Posterior vena cava (tissue), 2 donors: ENCODE measurements at regions not wholly inside any gene's neighbourhood (a gene's known extent, or its start where the extent isn't known, plus 50 kb on each side); places are given as distances from the start of the nearest gene placed in this dataset.
"Not testable (repeated sequence)": the region's sequence is repeated elsewhere in the genome, so short reads cannot be mapped to it uniquely, and the experiment has no call there.

Experiments
- DNase-seq: peaks from one replicate; pipeline ENCODE4 v3.0.0-alpha.2; 2020; ENCODE audit warnings: low spot score
- intact Hi-C, 2 donors: fragments of 100-400 bp; cut with DNase I; formaldehyde crosslinking; loops; one replicate each; pipeline versions ENCODE4 v1.14.1 to v1.14.2; 2022 to 2023
- donor health status: DM: yes; HTN: yes; CAD: no.
- donor health status: DM: yes; HTN: yes; CAD: no.

DNA sequence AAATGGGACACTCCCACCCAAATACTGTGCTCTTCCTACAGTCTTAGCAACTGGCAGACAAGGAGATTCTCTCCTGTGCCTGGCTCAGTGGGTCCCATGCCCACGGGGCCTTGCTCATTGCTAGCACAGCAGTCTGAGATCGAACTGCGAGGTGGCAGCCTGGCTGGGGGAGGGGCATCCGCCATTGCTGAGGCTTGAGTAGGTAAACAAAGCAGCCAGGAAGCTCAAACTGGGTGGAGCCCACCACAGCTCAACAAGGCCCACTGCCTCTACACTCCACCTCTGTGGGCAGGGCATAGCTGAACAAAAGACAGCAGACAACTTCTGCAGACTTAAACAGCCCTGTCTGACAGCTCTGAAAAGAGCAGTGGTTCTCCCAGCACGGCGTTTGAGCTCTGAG, 174.8 kb downstream of the COL12A1 start:
- DNase-seq, result peak; percentile 71
- intact Hi-C loops, result not testable (repeated sequence)

DNA sequence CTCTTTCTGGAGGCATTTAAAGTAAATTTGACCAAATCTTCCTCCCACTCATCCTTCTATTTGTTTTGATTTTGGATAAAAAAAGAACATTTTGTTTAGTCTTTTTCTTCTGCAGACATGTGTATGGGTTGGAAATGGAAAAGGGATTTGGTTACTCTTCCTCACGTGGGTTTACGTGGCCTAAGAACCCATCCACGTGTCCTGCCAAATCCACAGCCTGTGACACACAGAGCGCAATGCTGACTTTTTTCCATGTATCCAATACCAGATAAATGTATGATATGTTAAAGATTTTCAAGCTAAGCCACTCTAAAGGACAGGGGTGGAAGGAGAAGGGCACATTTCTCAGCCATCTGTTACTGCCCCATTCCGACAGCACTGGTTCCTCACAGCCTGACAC, 176.5 kb downstream of the COL12A1 start:
- no peak for DNase-seq
- intact Hi-C loops, result no loop called here

DNA sequence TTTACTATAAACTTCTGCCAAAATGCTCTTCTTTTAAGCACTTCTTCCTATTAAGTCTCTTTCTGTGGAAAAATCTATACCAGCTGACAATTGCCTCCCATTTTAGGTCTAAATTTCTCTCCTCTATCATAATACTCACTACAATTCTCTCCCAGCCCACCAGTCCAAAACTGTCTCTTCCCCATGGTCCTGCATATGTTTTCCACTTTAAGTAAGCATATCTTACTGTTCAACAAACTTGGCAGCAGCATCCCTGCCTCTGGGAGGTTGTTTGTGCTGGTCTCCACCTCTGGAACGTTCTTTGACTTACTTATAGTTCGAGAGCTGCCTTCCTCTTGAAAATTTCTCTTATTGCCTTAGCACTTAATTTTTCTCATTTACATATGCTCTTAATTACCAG, 180.5 kb downstream of the COL12A1 start:
- intact Hi-C loops, result no loop called here
- DNase-seq, result no peak

DNA sequence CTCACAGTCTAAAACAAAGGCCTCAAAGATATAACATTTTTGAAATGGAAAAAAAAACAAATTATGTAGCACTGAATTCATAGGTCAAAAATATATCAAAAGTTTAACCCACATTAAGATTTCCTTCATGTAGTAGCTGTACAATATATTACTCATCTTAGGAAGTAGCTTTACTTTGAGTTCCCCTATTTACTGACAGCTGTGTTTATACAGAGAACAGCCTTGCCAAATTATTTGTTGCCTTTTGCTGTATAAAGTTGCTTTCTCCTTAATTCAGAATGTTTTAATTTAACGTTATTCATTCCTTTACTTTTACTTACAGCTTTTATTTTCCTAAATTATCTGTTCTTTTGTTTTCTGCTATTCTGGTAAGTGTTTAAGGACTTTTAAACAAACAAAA, 181.0 kb downstream of the COL12A1 start:
- DNase-seq, result no peak
- intact Hi-C loops, result no loop called here

DNA sequence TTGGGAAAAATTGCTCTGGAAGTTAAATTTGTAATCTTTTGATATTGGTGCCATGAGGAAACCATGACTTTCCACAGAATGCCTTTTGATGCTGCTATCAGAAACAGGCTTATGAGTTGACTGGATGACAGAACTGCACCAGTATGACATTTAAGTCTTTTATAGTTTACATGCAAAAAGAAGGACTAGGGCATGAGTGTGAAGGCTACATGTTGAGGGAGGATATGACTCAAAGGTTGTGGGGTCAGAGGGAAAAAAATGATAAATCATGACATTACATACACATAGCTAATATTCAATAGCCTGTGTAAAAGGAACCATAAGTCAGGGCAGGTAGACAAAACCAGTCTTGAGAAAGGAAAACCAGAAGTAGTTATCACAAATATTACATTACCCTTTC, 182.2 kb downstream of the COL12A1 start:
- intact Hi-C loops, result no loop called here
- DNase-seq, result no peak

DNA sequence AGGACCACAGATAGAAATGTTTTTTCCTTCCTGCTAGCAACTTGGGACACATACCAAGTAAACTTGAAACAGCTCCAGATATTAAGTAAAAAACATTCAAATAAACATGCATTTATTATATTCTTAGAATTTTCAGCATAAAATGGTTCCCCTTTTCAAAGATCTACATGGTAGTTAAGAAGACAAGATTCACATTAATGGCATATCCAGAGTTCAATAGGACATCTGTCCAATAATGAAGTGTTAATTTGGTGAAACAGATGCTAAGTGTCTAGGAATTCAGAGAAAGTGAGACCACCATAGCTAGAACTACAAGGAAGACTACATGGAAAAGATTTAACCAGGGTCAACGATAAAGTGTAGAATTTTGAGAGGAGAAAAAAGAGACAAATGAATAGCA, 184.9 kb downstream of the COL12A1 start:
- intact Hi-C loops, result no loop called here

DNA sequence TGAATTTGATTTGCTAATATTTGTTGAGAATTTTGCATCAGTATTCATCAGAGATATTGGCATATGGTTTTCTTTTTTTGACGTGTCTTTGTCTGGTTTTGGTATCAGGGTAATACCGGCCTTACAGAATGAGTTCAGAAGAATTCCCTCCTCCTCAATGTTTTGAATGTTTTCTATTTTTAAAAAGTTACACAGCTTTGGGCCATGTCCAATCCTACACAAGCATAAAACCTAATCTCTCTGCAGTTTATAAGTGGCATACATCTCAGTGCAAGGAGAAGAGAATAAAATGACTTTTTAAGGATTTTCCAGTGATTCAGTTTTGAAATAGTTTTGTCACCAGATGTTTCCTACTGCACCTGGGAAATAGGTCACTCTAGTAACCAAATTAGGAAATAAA, 185.5 kb downstream of the COL12A1 start:
- intact Hi-C loops, result no loop called here
- no peak for DNase-seq

More for the DNA sequence above, 184.9 kb downstream of the COL12A1 start:
- no peak for DNase-seq

DNA sequence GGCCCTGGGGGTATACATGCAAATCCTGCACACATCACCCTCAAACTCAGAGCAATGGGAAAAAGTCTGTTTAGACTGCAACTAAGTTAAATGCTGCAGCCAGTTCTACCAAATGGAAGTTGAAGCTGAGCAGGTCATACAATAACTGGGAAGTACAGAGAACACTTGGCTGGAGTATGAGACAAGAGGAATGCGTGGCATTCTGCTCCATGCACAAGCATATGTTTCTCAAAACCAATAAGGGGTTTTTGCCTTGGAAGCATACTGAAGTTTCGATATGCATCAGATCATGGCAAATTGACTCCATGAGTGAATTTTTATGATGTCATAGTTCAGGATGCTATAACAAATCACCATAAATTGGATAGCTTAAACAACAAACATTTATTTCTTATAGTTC, 193.8 kb downstream of the COL12A1 start:
- intact Hi-C loops, result no loop called here
- no peak for DNase-seq

DNA sequence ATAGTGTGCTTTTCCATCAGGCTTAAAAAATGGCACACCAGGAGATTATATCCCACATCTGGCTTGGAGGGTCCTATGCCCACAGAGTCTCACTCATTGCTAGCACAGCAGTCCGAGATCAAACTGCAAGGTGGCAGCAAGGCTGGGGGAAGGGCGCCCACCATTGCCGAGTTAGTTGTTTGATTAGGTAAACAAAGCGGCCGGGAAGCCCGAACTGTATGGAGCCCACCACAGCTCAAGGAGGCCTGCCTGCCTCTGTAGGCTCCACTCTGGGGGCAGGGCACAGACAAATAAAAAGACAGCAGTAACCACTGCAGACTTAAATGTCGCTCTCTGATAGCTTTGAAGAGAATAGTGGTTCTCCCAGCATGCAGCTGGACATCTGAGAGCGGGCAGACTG, 201.9 kb downstream of the COL12A1 start:
- intact Hi-C loops, DNase-seq: not testable (repeated sequence)

DNA sequence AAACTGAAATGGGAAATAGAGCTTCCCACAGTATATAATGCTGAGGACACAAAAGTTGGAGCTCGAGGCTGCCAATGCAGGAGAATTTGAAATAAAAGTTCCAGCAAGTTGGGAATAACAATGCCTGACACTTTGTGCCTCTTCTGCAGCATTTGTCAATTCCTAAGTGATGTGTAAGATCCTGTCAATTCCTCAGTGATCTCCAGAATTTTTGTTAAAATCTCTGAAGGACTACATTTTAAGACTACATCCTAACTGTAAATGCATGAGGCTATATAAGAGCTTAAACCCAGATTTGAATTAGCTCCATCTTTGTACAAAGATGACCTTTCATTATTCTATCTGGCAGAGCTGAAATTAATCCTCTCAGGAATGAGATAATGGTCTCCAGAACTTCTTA, 208.2 kb downstream of the COL12A1 start:
- DNase-seq, result no peak
- intact Hi-C loops, result no loop called here

DNA sequence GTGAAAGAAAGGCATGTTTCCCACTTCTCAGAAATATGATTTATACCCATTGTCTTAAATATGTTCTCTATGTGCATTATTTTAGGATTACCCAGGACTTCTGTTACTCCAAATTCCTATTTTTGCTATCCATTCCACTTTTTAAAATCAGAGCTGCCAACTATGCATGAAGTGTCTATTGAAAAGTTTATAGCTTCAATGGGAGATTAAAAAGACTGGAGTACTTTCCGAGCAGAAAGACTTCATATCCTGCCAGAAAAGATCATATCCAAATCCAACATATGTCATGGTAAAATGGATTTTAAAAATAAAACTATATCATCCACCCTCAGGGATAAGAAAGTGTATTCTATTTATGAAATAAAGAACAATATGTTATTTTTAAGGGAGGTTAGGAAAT, 212.7 kb downstream of the COL12A1 start:
- intact Hi-C loops, result no loop called here
- DNase-seq, result no peak

DNA sequence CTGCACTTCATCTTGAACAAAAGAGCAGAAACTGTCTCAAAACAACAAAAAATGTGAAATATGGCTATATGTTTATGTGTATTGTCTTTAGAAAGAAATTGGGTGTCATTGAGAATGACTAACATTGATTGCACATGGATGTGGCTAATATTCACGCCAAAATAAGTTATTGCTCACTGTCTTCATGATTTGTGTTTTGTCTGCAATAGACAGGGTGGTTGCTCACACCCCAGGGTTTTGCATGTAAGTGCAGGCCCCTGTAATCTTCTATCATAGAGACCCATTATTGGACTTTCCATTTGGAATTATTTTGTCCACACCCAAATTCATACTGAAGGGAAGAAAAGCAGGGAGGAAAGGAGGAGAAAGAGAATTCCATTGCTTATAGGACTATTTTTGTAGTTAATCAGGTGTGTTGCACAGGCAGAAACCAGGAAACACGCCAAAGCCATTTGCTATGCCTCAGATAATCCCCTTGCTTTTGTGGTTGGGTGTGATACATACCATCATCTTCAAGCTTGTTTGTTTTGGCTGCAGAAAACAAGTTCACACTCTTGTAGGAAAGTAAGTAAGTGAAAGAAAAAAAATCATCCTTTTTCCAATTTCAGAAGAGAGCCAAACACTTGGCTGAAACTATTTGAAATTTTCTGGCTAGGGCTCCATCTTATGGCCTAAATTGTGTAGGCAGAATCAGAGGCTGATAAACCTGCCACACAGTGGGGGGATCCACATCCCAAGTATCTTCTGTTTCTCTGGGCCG, 214.1 kb downstream of the COL12A1 start:
- DNase-seq, result no peak
- intact Hi-C loops, result no loop called here

DNA sequence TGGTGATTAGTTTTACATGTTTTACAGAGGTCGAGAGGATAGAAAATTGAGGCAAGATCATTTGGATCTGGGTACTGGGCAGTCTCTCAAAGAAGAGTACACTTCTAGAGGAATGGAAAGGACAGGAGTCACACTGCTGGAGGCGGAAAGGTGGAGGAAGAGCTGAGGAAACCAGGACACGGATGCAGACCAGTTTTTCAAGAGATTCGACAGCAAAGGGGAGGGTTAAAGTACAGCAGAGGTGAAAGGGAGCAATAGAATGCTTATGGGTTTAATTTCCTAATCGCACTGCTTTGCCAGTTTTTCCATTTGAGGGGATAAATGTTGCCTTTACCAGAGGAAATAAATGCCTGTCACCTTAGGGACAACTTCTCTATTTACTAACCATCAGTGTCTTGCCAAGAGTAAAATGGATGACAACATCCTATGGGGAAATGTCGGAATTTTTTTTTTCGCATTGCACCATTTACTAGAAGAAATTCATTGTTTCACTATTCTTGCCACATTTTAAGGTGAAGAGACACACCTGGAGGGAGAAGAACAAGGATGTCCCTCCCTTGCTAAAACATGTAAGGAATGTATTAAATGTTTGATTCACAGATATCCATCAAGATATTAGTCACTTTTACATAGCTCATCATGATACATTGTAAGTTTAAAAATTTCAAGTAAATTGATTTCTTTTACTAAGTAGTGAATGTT, 226.6 kb downstream of the COL12A1 start:
- intact Hi-C loops, result no loop called here
- no peak for DNase-seq

DNA sequence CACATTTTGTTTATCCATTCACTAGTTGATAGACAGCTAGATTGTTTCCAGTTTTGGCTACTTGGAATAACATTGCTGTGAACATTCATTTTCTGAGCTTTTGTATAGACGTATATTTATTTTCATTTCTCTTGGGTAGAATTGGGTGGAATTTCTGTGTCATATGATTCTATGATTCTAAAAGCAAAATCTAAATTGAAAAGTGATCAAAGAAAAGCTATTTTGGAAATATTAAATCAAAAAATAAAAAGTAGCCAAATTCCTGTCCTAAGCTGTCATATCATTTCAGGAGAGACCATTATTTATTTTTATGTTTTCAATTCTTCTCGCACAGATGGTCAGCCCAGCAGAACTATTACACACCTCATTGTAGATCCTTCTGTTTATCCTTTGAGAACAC, 229.2 kb downstream of the COL12A1 start:
- no peak for DNase-seq
- intact Hi-C loops, result no loop called here

DNA sequence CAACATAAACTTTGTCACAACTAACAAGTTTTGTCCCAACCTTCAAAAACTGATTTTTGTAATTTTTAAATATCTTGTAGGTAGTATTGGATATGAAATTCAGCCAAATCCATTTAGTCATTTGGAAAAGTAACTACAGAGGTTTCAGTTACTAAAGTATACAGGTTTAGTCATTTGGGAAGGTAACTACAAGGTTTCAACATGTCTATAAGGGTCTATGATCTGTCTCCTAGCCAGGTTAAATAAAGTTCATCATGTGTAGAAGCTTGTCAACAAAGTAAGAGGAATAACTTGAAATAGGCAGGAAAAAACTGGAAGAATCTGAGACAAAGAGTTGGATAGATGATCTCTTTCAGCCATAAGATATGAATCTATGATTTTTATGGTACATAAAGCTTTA, 229.8 kb downstream of the COL12A1 start:
- DNase-seq, result no peak
- intact Hi-C loops, result no loop called here

DNA sequence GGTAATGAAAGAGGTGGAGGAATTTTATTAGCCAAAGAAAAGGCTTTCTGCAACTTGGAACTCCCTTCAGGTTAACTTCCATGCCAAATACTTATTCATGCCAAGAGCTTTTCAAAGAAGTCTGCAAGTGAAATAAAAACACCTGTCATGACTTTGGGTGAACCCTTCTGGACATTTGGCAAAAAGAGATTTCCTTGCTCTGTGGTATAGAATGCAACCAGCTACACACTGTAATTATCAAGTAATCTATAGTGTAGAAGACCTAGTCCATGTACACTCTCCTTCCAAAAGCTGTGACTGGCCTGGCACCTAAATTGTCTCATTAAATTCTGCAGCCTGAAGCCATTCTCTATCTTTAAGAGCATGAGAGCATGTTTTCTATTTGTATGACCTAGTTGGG, 232.3 kb downstream of the COL12A1 start:
- DNase-seq, result no peak
- intact Hi-C loops, result no loop called here

DNA sequence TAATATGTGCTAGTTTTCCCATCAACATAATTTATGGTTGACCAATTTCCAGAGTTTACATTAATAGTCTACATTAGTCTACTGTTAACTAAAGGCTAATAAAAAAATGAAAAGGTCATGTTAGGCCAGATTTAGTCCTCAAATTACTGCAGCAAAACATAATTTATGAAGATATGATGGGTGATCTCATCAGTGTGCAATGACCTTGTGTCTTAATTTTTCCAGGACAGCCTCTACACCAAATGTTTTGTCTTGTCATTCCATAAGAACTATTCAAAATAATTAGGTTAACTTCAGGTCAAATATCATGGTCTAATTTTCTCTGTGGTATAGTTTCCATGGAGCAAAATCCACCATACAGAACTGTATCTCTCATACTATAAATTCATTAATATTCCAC, 234.2 kb downstream of the COL12A1 start:
- no peak for DNase-seq

DNA sequence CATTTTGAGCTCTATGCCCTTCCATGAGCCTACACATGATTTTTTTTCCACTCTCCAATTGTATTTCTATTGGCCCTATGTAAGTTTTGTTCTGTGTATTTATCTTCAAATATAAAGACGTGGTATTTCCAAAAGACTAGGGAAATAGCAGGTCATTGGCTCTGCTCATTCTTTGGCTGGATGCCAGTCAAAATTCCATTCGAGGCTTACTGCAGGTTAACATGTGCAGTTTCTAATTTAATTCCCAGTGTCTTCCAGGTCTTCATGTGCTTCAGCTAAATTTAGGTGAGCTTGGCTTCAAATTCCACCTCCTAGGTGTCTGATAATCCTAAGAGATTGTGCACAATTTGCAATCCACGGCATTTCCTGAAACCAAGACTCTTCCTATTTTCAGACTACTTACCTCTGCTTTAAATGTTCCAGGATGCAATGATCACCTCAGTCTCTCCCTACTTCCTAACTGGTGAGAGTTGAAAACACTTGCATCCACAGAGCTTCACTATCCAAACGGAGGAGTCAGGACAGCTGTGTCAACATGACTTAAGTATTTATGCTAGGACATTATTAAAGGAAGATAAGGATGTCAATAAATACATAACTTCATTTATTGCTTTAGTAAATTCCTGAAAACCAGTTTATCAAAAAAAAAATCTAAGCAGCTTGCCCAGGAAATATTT, 236.1 kb downstream of the COL12A1 start:
- DNase-seq, result no peak
- intact Hi-C loops, result no loop called here

More for the DNA sequence above, 234.2 kb downstream of the COL12A1 start:
- intact Hi-C loops, result no loop called here

DNA sequence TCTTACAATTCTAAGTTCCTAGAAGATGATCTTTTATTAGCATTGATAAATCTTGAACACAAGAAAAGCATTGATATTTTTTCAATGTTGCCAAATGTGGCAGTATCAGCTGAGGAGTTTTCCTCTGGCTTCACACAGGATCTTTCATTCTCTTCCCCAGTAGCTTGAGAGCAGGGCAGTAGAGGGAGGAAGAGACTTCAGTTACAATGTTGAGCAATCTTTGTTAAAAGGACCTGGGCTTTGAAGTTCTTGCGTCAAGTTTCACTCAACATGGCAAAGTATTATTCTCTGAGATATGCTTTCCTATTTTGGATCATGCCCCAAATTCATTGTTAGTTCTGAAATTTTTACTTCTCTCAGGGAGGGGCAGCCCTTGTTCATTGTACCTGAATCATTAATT, 238.0 kb downstream of the COL12A1 start:
- intact Hi-C loops, result no loop called here
- no peak for DNase-seq

DNA sequence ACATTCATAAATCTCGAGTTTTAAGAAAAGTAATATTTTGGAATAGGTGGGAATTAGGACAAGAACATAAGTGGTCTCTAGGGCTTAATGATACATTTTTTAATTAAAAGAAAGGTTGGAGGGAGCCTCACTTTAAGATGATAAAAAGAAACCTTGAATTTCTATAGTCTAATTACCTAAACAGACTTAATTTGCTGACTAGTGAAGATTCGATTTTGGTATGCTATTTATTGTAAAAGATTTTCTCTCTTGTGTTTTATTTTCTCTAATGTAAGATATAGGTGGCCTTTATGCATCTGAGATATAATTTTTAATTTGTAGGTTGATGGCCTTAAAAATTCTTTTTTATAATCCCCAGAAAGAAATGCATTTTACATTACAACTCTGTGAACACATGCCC, 239.1 kb downstream of the COL12A1 start:
- intact Hi-C loops, result no loop called here
- DNase-seq, result no peak
